Activated T-helper 1 cell treated with anti-CD3 and anti-CD28 coated beads, Interleukin-2, amount 50 U/mL, for 16 hours (primary cell): ENCODE measurements at regions not wholly inside any gene's neighbourhood (a gene's known extent, or its start where the extent isn't known, plus 50 kb on each side); places are given as distances from the start of the nearest gene placed in this dataset.
A peak's percentile ranks its signal among the peaks of the same experiment; 100 is the strongest.
"Not testable (repeated sequence)": the region's sequence is repeated elsewhere in the genome, so short reads cannot be mapped to it uniquely, and the experiment has no call there.

Experiments
- DNase-seq, 2 donors: peaks; one replicate each; pipeline ENCODE4 v3.0.0-alpha.2; 2020; ENCODE audit warnings: low read depth in 1 of 2, low spot score in 1 of 2

DNA sequence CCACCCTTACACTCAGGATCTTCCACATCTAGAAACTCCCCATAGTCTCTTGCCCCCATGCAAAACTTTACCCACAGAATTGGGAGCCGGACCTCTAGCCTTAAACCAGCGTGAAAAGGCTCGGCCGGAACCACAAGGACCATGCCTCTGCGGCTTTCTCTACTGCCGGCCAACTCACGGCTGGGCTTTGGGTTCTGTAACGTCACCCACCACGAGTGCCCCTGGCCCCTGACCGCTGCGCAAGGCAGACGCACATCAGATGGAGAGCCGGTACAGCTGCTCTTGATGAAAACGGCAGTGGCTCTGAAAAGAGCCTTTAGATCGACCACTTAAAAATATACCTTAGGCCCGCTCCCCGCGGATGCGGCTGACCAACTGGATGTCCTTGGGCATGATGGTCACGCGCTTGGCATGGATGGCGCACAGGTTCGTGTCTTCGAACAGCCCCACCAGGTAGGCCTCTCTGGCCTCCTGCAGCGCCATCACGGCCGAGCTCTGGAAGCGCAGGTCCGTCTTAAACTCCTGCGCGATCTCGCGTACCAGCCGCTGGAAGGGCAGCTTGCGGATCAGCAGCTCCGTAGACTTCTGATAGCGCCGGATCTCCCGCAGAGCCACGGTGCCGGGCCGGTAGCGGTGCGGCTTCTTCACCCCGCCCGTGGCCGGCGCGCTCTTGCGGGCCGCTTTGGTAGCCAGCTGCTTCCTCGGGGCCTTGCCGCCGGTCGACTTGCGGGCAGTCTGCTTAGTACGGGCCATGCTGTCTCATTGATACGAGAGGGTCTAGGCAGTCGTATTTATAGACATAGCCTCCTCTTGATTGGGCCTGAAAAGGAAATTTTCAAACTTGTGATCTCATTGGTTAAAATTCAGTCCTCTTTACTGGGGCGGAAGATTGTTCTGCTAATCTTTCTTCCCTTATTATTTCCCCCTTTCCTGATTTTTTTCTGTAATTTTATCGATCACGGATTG lies 66.3 kb downstream of the FAM72C start:
- DNase-seq, result not testable (repeated sequence)

DNA sequence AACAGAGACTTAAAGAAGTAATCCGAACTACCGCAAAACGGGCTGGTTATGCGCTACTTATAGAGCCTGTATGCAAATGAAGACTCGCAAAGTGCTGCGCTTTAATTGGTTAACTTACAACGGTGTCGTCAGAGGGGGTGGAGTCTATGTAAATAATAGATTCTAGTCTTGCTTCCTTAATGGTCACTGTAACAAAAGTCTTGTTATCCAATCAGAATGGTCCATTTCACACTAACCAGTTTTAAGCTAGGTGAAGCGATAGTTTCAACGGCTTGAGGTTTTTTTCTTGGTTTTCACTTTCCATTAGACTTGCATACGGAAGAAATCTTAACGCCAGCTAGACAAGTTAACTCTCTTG lies 67.2 kb downstream of the FAM72C start:
- DNase-seq, result not testable (repeated sequence)

DNA sequence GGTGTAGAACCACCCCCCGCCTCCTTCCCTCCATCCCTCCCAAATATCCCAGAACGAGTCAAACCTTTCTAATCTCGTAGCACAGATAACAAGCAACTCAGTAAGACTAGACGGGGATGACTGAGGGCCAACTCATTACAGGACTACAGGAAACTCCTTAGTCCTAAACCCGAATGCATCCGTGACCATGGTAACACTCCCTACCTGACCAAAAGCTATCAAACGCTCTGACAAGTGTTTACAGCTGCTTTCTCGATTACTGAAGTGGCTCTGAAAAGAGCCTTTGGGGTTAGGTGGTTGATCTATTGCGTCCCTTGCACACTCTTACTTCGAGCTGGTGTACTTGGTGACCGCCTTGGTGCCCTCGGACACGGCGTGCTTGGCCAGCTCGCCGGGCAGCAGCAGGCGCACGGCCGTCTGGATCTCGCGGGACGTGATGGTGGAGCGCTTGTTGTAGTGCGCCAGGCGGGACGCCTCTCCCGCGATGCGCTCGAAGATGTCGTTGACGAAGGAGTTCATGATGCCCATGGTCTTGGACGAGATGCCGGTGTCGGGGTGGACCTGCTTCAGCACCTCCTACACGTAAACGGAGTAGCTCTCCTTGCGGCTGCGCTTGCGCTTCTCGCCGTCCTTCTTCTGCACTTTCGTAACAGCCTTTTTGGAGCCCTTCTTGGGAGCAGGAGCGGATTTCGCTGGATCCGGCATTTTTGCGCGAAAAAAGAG lies 67.7 kb downstream of the FAM72C start:
- DNase-seq, result not testable (repeated sequence)

DNA sequence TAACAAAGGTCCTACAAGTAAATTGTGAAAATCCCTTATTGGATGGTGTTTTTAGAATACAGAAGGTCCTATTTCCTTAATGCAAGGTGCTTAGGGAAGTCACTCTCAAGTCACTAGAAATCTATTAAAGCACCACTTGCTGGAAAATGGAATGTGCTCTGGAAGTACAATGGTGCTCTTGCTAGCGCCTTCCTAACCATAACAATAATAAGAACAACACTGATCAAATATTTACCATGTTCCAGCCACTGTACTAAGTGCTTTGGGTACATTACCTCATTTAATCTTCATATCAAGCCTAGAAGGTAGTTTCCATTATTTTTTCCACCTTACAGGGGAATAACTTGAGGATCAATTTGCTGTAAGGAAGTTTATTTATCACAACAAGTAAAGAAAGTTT lies 75.4 kb downstream of the FAM72C start:
- DNase-seq, result not testable (repeated sequence)

DNA sequence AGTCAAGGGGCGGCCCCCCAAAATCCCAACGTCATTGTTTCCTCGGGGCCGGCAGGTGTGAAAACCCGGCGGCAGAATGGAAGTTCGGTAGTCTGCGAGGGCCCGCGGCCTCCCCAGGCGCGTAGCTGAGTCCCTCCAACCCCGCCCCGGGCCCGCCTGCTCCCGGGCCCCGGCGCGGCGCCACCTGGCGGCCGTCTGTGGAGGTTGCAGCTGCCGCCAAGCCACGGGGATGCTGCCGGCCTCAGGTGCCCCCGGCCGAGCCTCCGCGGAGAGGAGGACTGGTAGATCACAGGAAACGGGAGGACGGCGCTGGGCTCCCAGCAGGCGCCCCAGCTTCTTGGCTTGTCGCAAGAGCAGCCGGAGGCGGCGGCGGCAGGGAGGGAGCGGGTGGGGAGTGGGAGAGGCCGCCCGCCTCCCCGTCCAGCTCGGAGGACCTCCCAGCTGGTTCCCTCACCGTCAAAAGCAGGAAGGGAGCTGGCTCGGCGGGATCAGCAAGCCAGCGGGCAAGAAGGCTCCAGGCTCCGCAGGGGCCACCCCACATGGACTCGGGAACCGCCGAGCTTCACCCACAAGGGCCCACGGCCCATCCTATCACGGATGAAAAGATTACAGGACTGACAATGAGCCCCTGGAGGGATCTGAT lies 86.7 kb downstream of the FAM72C start:
- peak; percentile 51 to 71 for DNase-seq

DNA sequence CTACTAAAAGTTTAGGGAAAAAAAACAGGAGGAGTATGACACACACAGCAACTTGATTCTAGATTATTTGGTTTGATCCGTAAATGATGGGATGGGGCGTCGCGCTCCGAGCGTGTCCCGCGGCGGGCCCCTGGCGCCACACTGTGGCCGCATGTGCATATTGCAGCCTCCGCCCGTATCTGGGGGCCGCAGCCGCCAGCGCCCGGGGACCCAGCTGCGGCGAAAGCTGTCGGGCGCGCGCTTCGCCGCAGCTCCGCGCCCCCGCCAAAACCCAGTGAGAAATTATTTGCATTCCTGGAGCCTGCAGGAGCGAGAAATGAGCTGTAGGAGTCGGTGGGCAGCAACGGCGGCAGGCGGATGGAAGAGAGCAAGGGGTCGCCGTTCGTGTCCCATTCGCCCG lies 87.3 kb downstream of the FAM72C start:
- DNase-seq, result peak in 1 of 2 donors; percentile 30

DNA sequence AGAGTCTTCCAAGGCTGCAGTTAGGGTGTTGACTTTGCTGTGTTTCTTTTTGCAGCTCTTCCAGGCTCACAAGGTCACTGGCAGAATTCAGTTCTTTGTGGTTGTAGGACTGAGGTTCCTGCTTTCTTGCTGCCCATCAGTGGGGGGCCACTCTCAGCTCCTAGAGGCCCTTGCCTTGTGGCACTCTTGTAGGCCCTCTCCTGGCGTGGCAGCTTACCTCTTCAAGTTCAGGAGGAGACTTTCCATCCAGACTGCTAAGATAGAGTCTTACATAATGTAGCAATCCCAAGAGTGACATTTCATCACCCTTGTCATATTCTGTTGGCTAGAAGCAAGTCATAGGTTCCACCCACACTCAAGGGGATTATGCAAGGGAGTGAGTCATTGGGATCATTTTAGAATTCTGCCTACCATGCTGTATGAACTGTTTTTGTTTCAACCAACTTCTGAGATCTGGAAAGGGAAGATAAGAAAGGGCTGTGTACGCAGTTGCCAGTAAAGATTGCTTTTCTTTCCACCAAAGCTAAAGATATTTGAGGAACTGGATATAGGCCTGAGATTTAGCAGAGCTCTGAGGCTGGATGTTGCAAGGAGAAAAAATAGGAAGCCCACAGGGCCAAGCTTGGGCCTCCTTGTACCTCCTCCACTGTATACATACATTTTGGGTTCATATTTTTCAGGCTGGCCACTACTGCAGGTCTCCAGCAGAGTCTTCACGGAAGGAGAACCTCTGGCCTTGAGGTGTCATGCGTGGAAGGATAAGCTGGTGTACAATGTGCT lies 91.8 kb downstream of the FAM72C start:
- DNase-seq, result not testable (repeated sequence)

DNA sequence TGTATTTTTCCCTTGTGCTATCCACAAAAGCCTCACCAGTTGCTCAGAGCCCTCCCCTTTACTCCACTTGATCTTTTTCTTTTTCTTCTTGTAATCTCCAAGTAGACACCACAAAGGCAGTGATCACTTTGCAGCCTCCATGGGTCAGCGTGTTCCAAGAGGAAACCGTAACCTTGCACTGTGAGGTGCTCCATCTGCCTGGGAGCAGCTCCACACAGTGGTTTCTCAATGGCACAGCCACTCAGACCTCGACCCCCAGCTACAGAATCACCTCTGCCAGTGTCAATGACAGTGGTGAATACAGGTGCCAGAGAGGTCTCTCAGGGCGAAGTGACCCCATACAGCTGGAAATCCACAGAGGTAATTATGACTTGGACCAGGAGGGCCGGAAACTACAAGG lies 95.8 kb downstream of the FAM72C start:
- DNase-seq, result not testable (repeated sequence)

DNA sequence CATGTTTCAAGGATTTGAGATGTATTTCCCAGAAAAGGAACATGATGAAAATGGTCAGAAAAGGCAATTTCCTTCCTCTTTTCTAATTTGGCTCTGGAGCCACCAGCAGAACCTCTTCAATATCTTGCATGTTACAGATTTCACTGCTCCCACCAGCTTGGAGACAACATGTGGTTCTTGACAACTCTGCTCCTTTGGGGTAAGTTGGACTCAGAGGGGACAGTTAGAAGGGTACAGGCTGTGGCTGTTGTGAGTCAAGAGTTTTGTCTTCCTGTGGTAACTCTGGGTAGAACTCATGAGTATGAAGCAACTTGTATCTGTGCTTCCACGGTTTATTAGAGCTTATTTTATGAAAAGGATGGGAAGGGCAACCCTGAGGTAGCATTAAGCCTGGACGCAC lies 97.2 kb downstream of the FAM72C start:
- not testable (repeated sequence) for DNase-seq

DNA sequence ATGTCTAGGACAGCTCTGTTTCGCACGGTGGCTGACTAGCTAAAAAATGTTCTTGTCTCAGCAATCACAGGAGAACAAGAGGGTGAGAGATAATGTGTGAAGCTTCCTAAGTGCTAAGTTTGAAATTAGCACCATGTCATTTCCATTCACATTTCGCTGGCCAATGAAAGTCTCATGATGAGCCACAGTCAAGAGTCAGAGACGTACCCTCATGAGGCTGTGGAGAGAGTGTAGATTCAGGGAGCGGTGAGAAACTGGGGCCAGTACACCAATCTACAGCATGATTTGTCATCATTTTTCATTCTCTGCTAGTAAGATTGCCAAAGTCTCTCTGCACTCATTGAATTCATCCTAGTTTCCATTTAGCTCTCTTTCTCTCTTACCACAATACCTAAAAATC lies 98.1 kb downstream of the FAM72C start:
- not testable (repeated sequence) for DNase-seq

DNA sequence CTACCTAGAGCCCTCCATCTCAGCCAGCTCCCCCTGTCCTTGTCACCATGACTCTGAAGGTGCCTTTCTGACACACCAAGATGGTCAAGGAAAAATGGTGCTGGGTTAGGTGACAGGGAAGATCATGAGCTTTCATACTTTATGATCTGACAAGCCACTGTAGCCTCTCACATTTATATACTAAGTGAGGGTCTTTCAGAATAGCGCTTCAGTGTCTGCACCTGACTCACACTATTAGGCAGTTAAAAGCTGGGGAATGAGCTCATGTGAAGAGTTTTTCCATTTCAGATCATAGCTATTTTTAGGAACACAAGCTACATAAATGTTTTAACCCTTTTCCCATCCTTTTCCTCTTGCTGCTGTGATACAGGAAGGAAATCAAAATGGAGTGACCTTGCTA lies 101.4 kb downstream of the FAM72C start:
- not testable (repeated sequence) for DNase-seq

DNA sequence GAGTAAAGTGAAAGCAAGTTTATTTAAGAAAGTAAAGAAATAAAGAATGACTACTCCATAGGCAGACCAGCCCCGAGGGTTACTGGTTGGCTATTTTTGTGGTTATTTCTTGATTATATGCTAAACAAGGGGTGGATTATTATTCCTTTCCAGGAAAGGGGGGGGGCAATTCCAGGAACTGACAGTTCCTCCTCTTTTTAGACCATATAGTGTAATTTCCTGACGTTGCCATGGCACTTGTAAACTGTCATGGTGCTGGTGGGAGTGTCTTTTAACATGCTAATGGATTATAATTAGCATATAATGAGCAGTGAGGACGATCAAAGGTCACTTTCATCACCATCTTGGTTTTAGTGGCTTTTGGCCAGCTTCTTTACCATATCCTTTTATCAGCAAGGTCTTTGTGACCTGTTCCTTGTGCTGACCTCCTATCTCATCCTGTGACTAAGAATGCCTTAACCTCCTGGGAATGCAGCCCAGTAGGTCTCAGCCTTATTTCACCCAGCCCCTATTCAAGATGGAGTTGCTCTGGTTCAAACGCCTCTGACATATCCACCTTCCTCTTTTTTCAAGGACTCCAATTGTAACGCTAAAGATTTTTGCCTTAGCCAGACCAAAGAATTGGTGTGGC lies 104.1 kb downstream of the FAM72C start:
- not testable (repeated sequence) for DNase-seq

DNA sequence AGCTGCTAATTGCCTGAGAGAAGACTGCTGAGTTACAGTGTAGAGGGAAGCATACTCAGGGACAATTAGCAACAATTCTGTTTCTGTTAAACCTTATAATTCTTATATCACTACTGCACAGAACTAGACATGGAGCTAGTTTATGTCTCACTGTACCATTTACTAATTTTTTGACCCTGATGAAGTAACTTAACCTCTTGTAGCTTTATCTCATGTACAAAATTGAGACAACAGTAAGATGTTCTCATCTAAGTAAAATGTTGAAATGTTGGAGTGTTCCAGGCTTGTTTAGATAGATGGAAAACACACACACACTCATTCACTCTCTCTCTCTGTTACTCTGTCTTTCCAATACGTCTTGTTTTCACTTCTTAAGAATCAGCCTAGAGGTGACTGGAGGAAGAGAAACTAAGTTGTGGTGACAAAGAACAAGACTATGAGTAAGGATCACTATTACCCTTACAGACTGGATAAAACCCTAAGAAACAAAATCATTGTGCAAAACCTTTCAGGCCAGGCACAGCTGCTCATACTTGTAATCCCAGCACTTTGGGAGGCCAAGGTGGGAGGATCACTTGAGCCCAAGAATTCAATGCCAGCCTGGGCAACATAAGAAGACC lies 107.8 kb downstream of the FAM72C start:
- not testable (repeated sequence) for DNase-seq

DNA sequence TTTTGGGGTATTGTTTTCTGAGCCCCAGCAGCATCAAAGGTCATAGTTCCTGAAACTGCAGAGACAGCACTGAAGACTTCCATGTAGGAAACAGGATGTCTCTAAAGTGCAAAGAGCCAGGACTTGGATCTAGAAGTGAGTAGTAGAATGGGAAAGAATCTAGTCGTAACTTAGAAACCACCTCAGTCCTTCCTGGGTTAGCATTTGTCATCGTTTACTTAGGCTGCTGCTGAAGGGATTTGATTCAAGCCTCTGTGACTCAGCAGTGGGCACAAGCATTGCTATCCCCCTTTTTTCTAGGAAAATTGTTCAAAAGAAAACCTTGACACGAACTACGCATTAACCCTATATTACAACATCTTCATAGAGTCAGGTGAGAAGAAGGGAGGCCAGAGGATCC lies 109.1 kb downstream of the FAM72C start:
- DNase-seq, result not testable (repeated sequence)

DNA sequence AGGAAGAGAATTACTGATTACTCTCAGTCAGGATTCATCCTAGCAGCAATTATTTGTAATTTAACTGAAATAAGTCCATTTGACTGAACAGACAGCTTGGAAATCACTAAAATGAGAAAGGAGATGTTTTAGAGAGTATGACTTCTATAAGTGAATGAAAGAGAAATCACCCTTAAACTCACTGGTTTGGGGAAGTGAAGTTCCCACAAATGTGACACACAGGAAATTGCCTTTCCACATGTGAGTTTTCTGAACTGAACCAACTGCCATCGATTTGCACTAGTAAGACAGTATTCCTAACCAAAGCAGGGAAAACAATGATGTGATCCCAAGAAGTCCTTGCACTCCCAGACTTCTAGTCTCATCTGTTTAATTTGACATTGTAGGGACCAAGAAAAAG lies 110.5 kb downstream of the FAM72C start:
- DNase-seq, result not testable (repeated sequence)

DNA sequence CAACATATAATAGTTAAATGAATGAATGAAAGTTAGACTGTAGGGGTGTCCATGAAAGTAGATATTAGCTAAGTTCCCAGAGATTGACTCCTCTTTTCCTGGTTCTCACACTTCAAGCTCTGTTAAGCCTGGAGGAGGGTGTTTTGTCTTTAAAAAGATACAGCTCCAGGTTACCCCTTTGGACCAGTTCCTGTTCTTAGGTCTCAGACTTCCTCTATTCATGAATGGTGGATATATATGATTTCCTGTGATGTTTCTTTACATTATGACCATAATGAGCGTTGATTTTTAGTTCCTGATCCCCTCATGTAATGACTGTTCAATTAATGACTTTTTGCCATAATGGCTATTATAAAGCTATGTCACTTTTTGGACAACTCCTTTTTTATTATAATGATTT lies 115.9 kb downstream of the FAM72C start:
- DNase-seq, result not testable (repeated sequence)

DNA sequence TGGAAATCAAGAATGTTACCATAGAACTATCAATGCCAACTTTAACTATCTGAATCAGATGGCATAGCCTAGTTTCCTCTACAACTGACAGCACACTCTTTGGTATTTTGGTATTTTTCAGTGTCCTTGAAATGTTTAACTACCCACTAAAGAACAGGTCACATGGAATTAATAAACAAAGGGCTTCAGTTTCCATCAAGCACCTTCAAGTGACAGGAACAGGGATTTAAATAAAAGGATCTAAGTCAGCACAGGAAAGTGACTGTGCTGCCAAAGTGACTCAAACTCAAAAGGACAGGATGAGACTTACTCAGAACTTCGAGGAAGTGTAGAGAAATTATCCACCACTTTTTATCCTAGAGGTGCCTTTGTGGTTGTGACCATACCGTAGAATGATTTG lies 117.7 kb downstream of the FAM72C start:
- DNase-seq, result not testable (repeated sequence)

DNA sequence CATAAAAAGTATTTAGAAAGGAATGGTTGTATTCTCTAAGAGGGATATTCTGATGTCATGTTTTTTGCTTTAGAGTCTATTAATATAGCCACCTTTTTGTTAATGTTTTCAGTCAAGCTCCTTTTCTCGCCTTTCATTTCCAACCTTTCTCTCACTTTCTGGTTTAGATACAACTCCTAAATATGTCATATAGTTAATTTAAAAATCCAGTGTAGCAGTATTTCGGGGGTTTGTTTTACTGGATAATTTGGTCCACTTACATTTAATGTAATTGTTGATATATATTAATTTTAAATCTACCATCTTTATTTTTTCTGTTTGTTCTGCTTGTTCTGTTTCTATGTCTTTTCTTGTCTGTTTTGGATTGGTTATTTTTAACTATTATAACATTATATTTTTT lies 121.1 kb downstream of the FAM72C start:
- DNase-seq, result not testable (repeated sequence)

DNA sequence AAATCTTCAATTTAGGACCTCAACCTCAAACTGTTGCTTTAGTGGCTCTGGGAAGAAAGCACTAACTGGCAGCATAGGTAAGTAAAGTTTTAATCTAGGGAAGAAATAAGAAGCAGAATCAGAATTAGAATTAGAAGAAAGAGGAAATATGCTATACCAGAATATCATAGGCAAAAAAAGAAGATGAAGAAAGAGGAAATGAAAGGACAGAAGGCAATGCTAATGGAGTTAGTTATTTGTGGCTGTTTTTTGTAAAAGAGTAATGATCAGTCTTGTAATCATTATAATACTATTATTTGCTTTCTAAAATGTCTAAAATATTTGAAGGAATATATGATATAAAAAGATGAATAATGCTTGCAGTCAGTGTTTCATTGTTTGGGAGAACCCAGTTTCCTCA lies 122.9 kb downstream of the FAM72C start:
- not testable (repeated sequence) for DNase-seq

DNA sequence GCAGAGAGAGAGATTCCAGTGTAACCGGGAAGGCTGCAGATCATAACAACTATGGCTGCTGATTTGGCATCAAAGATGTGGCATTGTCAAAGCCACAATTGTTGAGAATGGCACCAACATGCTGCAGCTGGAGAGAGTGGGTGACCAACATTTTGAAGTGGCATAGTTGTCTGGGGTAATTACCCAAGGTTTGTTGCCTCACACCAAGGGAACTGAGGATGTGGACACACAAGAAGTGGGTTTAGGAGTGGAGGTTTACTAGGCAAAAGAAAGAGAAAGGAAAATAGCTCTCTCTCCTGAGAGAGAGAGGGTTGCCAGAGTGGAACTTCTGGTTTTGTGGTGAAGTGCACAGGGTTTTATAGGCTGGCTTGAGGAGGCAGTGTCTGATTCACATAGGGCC lies 126.6 kb downstream of the FAM72C start:
- DNase-seq, result not testable (repeated sequence)
